Activated CD8-positive, alpha-beta T cell treated with anti-CD3 and anti-CD28 coated beads, Interleukin-2, amount 10 ng/mL, durations not matched to agents 7 days and 5 days (primary cell): ENCODE measurements at regions not wholly inside any gene's neighbourhood (a gene's known extent, or its start where the extent isn't known, plus 50 kb on each side); places are given as distances from the start of the nearest gene placed in this dataset.
"Not testable (repeated sequence)": the region's sequence is repeated elsewhere in the genome, so short reads cannot be mapped to it uniquely, and the experiment has no call there.

Source experiments
- ATAC-seq: fragments of 150-1000 bp; cut with Tn5 transposase; one replicate; pipeline ENCODE4 v1.10.0; 2021; ENCODE audit warnings: moderate library complexity
- CTCF ChIA-PET: fragments of 350-600 bp; sonication (Branson Sonifier 250); formaldehyde crosslinking; loops from one replicate; lab custom pipeline; 2021; ENCODE audit warnings: antibody characterized with exemption; lab: Charles Lee
- POLR2A ChIA-PET: fragments of 350-600 bp; sonication (Branson Sonifier 250); formaldehyde crosslinking; loops from one replicate; lab custom pipeline; 2021; ENCODE audit warnings: antibody characterized with exemption; lab: Charles Lee
- DNase-seq: peaks from one replicate; pipeline ENCODE4 v3.0.0-alpha.2; 2020
- H3K27ac Mint-ChIP-seq: one replicate; pipeline ENCODE4 v1.8.0; 2021; ENCODE audit warnings: mild to moderate bottlenecking, mixed read lengths
- H3K27me3 Mint-ChIP-seq: one replicate; pipeline ENCODE4 v1.8.0; 2021; ENCODE audit warnings: low read depth, mixed read lengths
- H3K36me3 Mint-ChIP-seq: one replicate; pipeline ENCODE4 v1.8.0; 2021; ENCODE audit warnings: low read depth, mixed read lengths
- H3K4me1 Mint-ChIP-seq: one replicate; pipeline ENCODE4 v1.8.0; 2021; ENCODE audit warnings: low read depth, mixed read lengths
- H3K4me3 Mint-ChIP-seq: one replicate; pipeline ENCODE4 v1.8.0; 2021; ENCODE audit warnings: mild to moderate bottlenecking, mixed read lengths
- H3K9me3 Mint-ChIP-seq: one replicate; pipeline ENCODE4 v1.8.0; 2022; ENCODE audit warnings: mixed read lengths; ENCODE audit not compliant: insufficient read depth

- ATAC-seq, DNase-seq, H3K9me3 Mint-ChIP-seq, H3K4me3 Mint-ChIP-seq, H3K27me3 Mint-ChIP-seq, H3K27ac Mint-ChIP-seq, CTCF ChIA-PET, H3K36me3 Mint-ChIP-seq, POLR2A ChIA-PET: not testable (repeated sequence)
- H3K4me1 Mint-ChIP-seq: peaks cover 11% of the 10 kb centered on the region
These were observed 135.8 kb upstream of the PRICKLE2 start for GRCh38 chr3:64361036-64361435.

DNA sequence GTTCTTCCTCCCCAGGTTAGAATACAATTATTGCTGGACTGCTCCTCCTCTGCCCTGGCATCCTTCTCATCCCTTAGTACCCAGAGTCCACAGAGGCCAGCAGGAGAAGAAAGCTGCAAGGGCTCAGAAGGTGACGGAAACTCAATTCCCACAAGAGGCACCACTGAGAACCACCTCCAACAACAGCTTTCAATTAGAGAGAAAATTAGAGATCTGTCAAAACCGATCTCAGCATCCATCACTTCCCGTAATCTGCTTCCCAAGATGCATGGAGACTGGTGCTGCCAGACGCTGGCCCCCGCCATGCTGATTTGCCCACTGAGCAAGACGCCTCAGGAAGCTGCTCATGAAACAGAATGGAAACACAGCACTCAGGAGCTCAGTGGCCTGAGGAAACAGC lies 135.0 kb upstream of the PRICKLE2 start:
- CTCF ChIA-PET: no interaction called here

GRCh38 chr3:64359735-64360134 lies 134.5 kb upstream of the PRICKLE2 start:
- no peak for ATAC-seq
- peaks cover 19% of the 10 kb centered on the region for H3K4me1 Mint-ChIP-seq
- H3K4me3 Mint-ChIP-seq: no peak overlapping the region
- CTCF ChIA-PET: no interaction called here
- peaks cover 2% of the 10 kb centered on the region for H3K27me3 Mint-ChIP-seq
- no peak for DNase-seq
- POLR2A ChIA-PET: no interaction called here
- H3K9me3 Mint-ChIP-seq: no peaks in the 10 kb centered on the region
- no peaks in the 10 kb centered on the region for H3K36me3 Mint-ChIP-seq
- no peak overlapping the region for H3K27ac Mint-ChIP-seq

More for the DNA sequence above, 135.0 kb upstream of the PRICKLE2 start:
- H3K4me1 Mint-ChIP-seq: peaks cover 17% of the 10 kb centered on the region
- DNase-seq (no peak), ATAC-seq (no peak)
- no peak overlapping the region for H3K4me3 Mint-ChIP-seq
- POLR2A ChIA-PET: no interaction called here
- H3K36me3 Mint-ChIP-seq: no peaks in the 10 kb centered on the region
- H3K27me3 Mint-ChIP-seq: peaks cover 2% of the 10 kb centered on the region
- no peak overlapping the region for H3K27ac Mint-ChIP-seq
- no peaks in the 10 kb centered on the region for H3K9me3 Mint-ChIP-seq

DNA sequence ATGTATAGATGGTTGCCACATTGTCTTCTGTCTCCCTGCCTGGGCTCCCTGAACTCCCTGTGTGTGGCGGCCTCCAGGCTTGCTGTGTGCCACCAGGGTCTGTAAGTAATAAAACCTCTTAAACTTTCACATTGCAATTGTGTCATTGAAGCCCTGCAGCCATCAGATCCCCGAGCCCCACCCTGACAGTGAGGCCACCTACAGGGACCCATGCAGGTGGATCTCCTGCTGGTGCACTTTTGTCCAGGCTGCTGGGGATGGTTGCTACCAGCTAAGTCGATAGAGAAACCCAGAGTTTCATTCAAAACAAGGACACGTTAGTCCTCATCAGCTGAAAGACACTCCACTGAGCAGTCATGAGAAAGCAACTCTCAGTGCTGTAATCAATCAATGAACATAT lies 133.6 kb upstream of the PRICKLE2 start:
- no peak for DNase-seq
- Mint-ChIP-seq H3K36me3 (no peaks in the 10 kb centered on the region), H3K4me1 (peaks cover 19% of the 10 kb centered on the region), H3K9me3 (no peaks in the 10 kb centered on the region), H3K4me3 (no peak overlapping the region), H3K27ac (no peak overlapping the region), H3K27me3 (peaks cover 2% of the 10 kb centered on the region)
- ChIA-PET CTCF (no interaction called here), POLR2A (no interaction called here)
- ATAC-seq: no peak

- Mint-ChIP-seq H3K4me1 (peaks cover 19% of the 10 kb centered on the region), H3K27ac (no peak overlapping the region), H3K36me3 (no peaks in the 10 kb centered on the region), H3K4me3 (no peak overlapping the region), H3K9me3 (no peaks in the 10 kb centered on the region), H3K27me3 (peaks cover 2% of the 10 kb centered on the region)
- POLR2A ChIA-PET: no interaction called here
- DNase-seq (no peak), ATAC-seq (no peak)
- CTCF ChIA-PET: interaction anchor here (0.7 kb wide), 1 partner anchor 41 kb away, joined by 3 read pairs; no protein-coding TSS in a partner anchor
These were observed 132.9 kb upstream of the PRICKLE2 start for GRCh38 chr3:64358176-64358575.

GRCh38 chr3:64357481-64357880 lies 132.2 kb upstream of the PRICKLE2 start:
- Mint-ChIP-seq H3K27ac (no peak overlapping the region), H3K4me3 (no peak overlapping the region), H3K9me3 (no peaks in the 10 kb centered on the region), H3K36me3 (no peaks in the 10 kb centered on the region), H3K4me1 (peaks cover 19% of the 10 kb centered on the region), H3K27me3 (peaks cover 2% of the 10 kb centered on the region)
- CTCF ChIA-PET: interaction anchor here (0.6 kb wide), 1 partner anchor 325 kb away, joined by 3 read pairs; no protein-coding TSS in a partner anchor
- POLR2A ChIA-PET: no interaction called here
- DNase-seq (no peak), ATAC-seq (no peak)

DNA sequence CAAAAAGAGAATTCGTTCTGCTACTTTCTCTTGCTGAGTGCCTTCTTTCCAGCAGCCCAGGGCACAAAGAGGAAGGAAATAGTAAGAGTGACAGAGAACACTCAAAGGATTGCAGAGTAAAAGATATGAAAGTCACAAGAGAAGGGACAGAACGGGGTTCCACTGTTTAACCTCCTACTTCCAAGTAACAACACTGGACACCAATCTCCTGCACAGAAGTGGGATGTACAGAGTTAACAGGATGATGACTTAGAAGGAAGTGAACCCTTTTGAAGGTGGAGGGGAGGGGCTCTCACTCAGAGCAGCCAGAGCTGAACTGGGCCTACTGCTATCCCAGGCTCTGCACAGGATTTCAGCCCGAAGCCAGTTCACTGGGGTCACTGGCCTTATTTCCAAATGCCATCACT lies 130.1 kb upstream of the PRICKLE2 start:
- no peak overlapping the region for H3K4me3 Mint-ChIP-seq

DNA sequence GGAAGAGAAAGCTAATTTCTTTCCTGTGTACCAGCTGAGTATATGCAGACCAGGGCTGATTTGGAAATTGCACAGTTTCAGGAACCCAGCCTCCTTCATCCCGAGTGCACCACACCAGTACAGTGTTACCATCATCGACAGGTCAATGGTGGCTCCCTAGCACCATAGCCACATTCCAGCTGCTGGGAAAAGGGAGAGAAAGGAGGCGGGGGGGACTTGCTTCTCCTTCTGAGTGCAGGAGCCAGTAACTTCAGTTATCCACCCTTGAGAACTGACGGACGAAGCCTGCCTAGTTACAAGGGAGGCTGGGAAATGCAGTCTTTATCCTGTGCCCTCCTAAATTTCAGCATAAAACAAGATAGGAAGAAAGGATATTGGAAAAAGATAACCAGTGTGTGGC lies 129.7 kb upstream of the PRICKLE2 start:
- H3K4me1 Mint-ChIP-seq: peaks cover 27% of the 10 kb centered on the region
- no peaks in the 10 kb centered on the region for H3K9me3 Mint-ChIP-seq
- POLR2A ChIA-PET: no interaction called here
- no peak overlapping the region for H3K4me3 Mint-ChIP-seq
- H3K27ac Mint-ChIP-seq: no peak overlapping the region
- DNase-seq (no peak), ATAC-seq (no peak)
- CTCF ChIA-PET: no interaction called here
- peaks cover 2% of the 10 kb centered on the region for H3K27me3 Mint-ChIP-seq
- H3K36me3 Mint-ChIP-seq: no peaks in the 10 kb centered on the region

More for the DNA sequence above, 130.1 kb upstream of the PRICKLE2 start:
- peaks cover 2% of the 10 kb centered on the region for H3K27me3 Mint-ChIP-seq
- H3K36me3 Mint-ChIP-seq: no peaks in the 10 kb centered on the region
- DNase-seq: no peak
- ChIA-PET CTCF (no interaction called here), POLR2A (no interaction called here)
- no peaks in the 10 kb centered on the region for H3K9me3 Mint-ChIP-seq
- ATAC-seq: no peak
- H3K4me1 Mint-ChIP-seq: peaks cover 27% of the 10 kb centered on the region
- no peak overlapping the region for H3K27ac Mint-ChIP-seq

GRCh38 chr3:64354221-64354620 lies 129.0 kb upstream of the PRICKLE2 start:
- ATAC-seq: no peak
- ChIA-PET POLR2A (no interaction called here), CTCF (no interaction called here)
- DNase-seq: no peak
- H3K4me1 Mint-ChIP-seq: peaks cover 27% of the 10 kb centered on the region
- no peaks in the 10 kb centered on the region for H3K9me3 Mint-ChIP-seq
- no peak overlapping the region for H3K4me3 Mint-ChIP-seq
- no peak overlapping the region for H3K27ac Mint-ChIP-seq
- no peaks in the 10 kb centered on the region for H3K27me3 Mint-ChIP-seq
- no peaks in the 10 kb centered on the region for H3K36me3 Mint-ChIP-seq

GRCh38 chr3:64353226-64353625 lies 128.0 kb upstream of the PRICKLE2 start:
- Mint-ChIP-seq H3K27me3 (no peaks in the 10 kb centered on the region), H3K36me3 (no peaks in the 10 kb centered on the region), H3K4me3 (no peak overlapping the region), H3K9me3 (no peaks in the 10 kb centered on the region), H3K27ac (no peak overlapping the region), H3K4me1 (peaks cover 27% of the 10 kb centered on the region)
- DNase-seq (no peak), ATAC-seq (no peak)
- CTCF ChIA-PET: no interaction called here
- POLR2A ChIA-PET: no interaction called here

DNA sequence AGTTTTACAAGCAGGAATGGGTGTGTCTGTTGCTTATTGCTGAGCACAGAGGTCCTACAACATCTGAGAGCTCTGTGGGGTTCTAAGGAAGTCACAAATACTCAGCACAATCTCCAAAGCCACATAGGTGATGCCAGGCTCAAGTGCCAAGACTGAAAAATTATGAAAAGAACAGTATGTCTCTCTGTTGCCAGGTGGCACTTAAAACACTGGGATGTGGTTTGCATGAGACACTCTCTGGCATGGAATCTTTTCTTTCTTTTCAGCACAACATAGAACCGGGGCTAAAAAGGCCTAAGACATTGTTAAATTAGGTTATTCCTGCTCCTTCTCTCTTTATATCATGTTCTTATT lies 127.3 kb upstream of the PRICKLE2 start:
- Mint-ChIP-seq H3K4me1 (peaks cover 21% of the 10 kb centered on the region), H3K4me3 (no peak overlapping the region), H3K36me3 (no peaks in the 10 kb centered on the region), H3K9me3 (no peaks in the 10 kb centered on the region), H3K27ac (no peak overlapping the region), H3K27me3 (no peaks in the 10 kb centered on the region)
- ChIA-PET POLR2A (no interaction called here), CTCF (no interaction called here)
- ATAC-seq: no peak
- DNase-seq: no peak

DNA sequence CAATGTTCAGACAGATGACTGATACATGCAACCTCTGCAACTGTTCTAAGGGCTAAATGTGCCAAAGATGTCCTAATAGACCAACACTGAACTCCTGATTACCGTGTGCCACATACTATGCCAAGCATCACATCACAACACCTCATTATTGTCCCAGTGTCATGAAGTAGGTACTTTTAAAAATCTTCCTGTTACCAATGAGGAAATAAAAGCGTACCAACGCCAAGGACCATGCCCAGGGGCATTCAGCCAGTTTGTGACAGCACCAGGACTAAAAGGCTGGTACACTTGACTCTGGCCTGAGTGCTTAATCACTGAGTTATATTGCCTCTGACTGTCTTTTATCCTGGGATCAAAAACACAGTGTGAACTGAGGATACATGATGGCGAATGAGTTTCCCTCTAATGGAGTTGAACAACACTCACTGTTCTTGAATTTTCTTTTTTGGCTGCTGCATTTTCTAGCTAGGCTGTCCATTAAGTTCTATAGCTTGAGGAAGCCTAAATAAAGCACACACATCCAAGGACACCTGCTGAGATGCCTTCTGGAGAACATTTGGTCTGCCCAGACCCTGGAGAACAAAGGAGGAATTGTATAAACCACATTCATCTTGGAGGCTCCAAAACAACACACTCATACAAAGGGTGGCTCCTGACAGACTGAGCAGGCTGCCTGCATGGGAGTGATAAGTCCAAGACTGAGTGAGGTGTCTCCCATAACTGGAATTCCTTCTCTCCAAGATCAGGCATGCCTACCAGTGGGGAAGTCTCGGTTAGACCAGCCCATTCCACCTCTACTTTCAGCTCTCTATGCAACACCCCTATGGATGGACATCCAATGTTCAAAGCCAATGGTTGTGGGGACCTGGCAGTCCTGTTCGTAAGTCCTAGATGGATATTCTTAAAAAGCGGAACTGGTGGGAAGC lies 126.7 kb upstream of the PRICKLE2 start:
- ATAC-seq (no peak), DNase-seq (no peak)
- peaks cover 16% of the 10 kb centered on the region for H3K4me1 Mint-ChIP-seq
- ChIA-PET CTCF (no interaction called here), POLR2A (no interaction called here)
- H3K27me3 Mint-ChIP-seq: no peaks in the 10 kb centered on the region
- H3K36me3 Mint-ChIP-seq: no peaks in the 10 kb centered on the region
- no peaks in the 10 kb centered on the region for H3K9me3 Mint-ChIP-seq
- no peak overlapping the region for H3K27ac Mint-ChIP-seq
- H3K4me3 Mint-ChIP-seq: no peak overlapping the region
